GM12874 (cell line): ENCODE measurements at regions not wholly inside any gene's neighbourhood (a gene's known extent, or its start where the extent isn't known, plus 50 kb on each side); places are given as distances from the start of the nearest gene placed in this dataset.

ENCODE experiments used
- TF ChIP-seq, protein P1 (sequence below): IDR thresholded peaks from 2 replicates; pipeline ENCODE4 v1.5.1; 2011; ENCODE audit warnings: low read depth, mild to moderate bottlenecking, control low read depth, low read length, moderate library complexity; ENCODE audit not compliant: insufficient read depth

DNA sequence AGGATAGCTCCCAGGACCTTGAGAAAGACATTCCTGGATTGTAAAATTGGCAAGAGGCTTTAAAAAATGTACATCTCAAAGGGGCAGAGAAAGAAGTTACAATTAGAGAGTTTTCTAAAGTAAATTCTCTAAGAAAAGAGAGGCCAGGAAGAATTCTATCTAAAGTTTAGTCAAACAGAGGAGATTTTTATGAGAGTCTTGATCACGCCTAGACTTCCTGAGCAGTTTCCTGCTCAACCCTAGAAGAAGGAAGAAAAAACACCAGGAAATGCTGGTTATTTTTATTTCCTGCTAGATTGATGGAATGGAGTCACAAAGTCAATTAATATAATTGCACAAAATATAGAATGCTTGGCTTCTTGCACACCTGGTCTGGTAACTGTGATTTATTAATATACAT lies 269.1 kb downstream of the PCDH20 start:
- TF ChIP-seq, protein P1, sequence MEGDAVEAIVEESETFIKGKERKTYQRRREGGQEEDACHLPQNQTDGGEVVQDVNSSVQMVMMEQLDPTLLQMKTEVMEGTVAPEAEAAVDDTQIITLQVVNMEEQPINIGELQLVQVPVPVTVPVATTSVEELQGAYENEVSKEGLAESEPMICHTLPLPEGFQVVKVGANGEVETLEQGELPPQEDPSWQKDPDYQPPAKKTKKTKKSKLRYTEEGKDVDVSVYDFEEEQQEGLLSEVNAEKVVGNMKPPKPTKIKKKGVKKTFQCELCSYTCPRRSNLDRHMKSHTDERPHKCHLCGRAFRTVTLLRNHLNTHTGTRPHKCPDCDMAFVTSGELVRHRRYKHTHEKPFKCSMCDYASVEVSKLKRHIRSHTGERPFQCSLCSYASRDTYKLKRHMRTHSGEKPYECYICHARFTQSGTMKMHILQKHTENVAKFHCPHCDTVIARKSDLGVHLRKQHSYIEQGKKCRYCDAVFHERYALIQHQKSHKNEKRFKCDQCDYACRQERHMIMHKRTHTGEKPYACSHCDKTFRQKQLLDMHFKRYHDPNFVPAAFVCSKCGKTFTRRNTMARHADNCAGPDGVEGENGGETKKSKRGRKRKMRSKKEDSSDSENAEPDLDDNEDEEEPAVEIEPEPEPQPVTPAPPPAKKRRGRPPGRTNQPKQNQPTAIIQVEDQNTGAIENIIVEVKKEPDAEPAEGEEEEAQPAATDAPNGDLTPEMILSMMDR = no peak

DNA sequence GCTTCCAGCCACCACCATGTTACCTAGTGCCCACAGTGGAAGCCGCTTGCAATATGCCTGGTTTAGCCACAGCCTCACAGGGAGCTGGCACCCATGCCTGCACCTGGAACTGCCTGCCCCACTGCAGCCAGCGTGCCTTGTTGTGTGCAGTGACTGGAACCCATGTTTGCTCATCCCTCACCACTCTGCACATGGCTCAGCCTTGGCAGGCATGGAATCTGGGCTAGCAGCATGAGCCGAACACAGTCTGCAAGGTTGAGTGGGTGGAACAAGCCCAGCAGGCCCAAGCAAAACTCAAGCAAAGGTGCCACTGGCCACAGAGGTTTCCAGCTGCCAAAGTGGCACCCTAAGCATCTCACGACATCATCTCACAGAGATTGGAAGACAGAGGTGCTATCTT lies 269.5 kb downstream of the PCDH20 start:
- TF ChIP-seq, protein P1 = no peak

DNA sequence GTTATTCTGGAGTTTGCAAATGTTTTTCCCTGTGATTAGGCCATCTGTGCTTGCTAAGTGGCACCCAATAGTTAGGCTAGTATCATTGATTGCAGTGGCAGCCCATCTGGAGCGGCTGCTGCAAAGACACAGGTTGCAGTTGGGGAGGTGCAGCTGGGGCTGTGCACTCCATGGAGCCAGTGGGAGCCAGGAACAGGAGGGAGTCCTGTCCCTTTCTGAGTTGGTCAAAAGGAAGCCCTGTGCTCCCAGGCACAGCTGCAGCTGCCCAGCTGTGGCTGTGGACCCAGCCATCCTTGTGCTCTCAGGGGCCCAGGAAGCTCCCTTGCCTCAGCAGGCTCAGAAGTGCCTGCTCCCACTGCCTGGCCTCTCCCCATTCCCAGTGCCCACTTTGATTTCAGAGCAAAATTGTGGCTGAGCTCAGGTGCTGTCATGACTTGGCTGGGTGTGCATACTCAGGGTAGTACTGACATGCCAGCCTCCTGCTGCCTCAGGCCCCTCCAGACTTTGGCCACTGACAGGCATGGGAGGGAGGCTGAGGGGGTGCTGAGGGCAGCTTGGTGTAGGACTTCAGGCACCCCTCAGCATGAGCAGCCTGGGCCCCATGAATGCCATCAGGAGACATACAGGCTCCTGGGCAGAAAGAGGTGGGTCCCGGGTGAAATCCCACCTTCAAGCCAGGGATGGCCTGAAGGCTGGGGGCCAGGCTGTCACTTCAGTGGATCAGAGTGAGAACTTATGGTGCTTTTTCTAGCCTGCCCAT lies 270.6 kb downstream of the PCDH20 start:
- TF ChIP-seq, protein P1 = no peak

DNA sequence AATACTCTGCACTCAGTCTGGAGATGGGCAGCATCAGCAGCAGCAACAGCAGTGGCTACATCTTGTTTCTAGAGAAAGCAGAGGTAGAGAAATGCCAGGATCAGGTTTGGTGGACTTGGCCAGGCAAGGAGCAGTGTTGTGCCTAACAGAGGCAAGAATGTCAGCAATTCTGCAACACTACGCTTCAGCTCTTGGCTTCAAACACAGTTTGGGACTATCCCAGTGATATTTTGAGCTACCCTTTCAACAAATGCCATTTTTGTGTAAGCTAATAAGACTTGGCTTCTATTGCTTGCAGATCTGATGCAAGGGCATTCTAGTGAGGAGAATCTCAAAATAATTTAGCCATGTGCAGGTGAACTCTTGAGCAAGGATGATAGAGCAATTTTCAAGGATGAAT lies 271.3 kb downstream of the PCDH20 start:
- TF ChIP-seq, protein P1 = no peak

DNA sequence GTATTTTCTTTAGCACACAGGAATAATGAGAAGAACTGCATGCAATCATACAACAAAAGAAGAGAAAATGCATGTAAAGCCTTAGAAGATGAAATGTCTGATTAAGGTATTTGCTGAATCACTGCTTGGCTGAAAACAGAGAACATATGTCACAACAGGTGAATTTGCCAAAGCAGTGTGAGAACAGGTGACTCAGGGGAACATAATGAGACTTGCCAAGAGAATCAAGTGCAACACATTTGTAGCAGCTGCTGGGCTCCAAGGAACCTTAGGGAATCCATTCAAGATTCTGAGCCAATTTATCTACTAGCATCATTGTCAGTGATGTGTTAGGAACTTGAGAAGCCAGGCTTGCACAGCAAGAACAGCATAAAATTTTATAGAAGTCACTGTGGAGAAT lies 273.1 kb downstream of the PCDH20 start:
- TF ChIP-seq, protein P1 = no peak

DNA sequence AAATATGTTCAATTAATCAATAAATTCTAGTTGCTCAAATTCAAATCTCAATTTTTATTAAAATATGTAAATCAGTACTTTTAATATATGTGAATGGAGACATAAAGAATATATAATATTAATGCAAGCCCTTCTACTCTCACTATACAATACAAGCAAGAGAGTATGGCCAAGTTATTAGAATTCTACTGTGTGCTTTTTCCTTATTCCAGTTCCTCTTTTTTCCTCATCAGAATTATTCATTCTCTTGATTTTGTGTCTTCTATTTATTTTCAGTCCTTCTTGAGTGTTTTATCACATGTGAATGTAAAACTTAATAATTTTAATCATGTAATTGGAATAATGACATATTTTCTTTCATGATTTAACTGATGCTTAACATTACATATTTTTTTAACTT lies 276.8 kb downstream of the PCDH20 start:
- TF ChIP-seq, protein P1 = no peak

DNA sequence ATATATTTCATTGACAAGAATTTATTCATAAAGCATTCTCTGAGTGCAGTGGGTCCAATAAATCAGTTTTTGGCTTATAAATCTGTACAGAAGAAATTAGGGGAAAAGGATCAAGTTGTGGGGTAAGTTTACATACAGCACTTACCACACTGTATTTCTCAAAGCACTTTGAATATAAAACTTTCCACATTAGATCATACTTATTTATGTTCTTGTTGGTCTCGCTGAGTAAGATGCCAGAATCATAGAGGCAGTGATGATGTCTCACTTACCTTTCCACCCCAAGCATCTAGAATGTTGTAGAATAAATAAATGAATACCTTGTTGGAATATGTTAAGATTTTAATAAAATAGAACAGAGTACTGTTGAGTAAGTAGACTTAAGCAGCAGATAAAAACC lies 279.1 kb downstream of the PCDH20 start:
- TF ChIP-seq, protein P1 = no peak
